Lower leg skin (tissue), 3 donors: ENCODE measurements at regions not wholly inside any gene's neighbourhood (a gene's known extent, or its start where the extent isn't known, plus 50 kb on each side); places are given as distances from the start of the nearest gene placed in this dataset.

ENCODE experiments used
- CTCF ChIP-seq, 3 donors: fragments of 450-650 bp; IDR thresholded peaks; one replicate each; pipeline ENCODE4 v1.5.1; 2016; ENCODE audit warnings: antibody characterized with exemption in 3 of 3, mild to moderate bottlenecking in 3 of 3, moderate library complexity in 2 of 3
- POLR2A ChIP-seq, 2 donors: fragments of 450-650 bp; IDR thresholded peaks; one replicate each; pipeline ENCODE4 v1.6.1; 2016 to 2017; ENCODE audit warnings: antibody characterized with exemption in 2 of 2, mild to moderate bottlenecking in 1 of 2, moderate library complexity in 1 of 2

GRCh38 chr16:77555126-77555525 lies 120.3 kb upstream of the ADAMTS18 start:
- no peak for TF ChIP-seq CTCF (IDR thresholded peaks at IDR 0.05)
- TF ChIP-seq POLR2A (IDR thresholded peaks at IDR 0.05) = no peak
